ENCODE measurements at regions not wholly inside any gene's neighbourhood (a gene's known extent, or its start where the extent isn't known, plus 50 kb on each side); places are given as distances from the start of the nearest gene placed in this dataset.

- TF ChIP-seq POLR2A (IDR thresholded peaks at IDR 0.05; ENCODE audit: borderline replicate concordance, extremely low read depth, insufficient read depth, insufficient read length): no peak
- TF ChIP-seq RAD21 (IDR thresholded peaks at IDR 0.05; ENCODE audit: low read depth): no peak
- no peak for TF ChIP-seq CTCF (IDR thresholded peaks at IDR 0.05 in 2 of 3, conservative IDR thresholded peaks at IDR 0.05 in 1 of 3; ENCODE audit: borderline replicate concordance in 1 of 3, insufficient read depth in 1 of 3, low read depth in 2 of 3, low read length in 2 of 3)
- no peak for TF ChIP-seq EZH2phosphoT487 (IDR thresholded peaks at IDR 0.05; ENCODE audit: borderline replicate concordance)
- no peak for TF ChIP-seq CEBPB (IDR thresholded peaks at IDR 0.05; ENCODE audit: low read depth)
- no peak for TF ChIP-seq JUND (IDR thresholded peaks at IDR 0.05)
- TF ChIP-seq EZH2 (IDR thresholded peaks at IDR 0.05): no peak
- no peak for TF ChIP-seq POLR2AphosphoS5 (IDR thresholded peaks at IDR 0.05; ENCODE audit: low read depth, low read length)
- TF ChIP-seq SIN3A (IDR thresholded peaks at IDR 0.05; ENCODE audit: low read depth): no peak
- no peak for TF ChIP-seq ATF3 (IDR thresholded peaks at IDR 0.05)
- no peak for TF ChIP-seq MAX (IDR thresholded peaks at IDR 0.05)
Measured at GRCh38 chr10:35961501-35961900, 319.4 kb upstream of the FZD8 start.
